Omental fat pad (tissue), 3 donors: ENCODE measurements at regions not wholly inside any gene's neighbourhood (a gene's known extent, or its start where the extent isn't known, plus 50 kb on each side); places are given as distances from the start of the nearest gene placed in this dataset.

Experiments used
- ATAC-seq: fragments of 150-250 bp; one replicate; pipeline ENCODE4 v1.9.1; 2016; ENCODE audit warnings: mild to moderate bottlenecking, moderate library complexity; ENCODE audit not compliant: low FRiP score
- DNase-seq: peaks from one replicate; pipeline ENCODE4 v3.0.0-alpha.2; 2019; ENCODE audit warnings: low spot score
- TF ChIP-seq, protein P1 (sequence below), 3 donors: fragments of 450-650 bp; IDR thresholded peaks; one replicate each; pipeline ENCODE4 v1.5.1; 2016 to 2017; ENCODE audit warnings: antibody characterized with exemption in 3 of 3, mild to moderate bottlenecking in 3 of 3, moderate library complexity in 2 of 3

- ATAC-seq (no peak), DNase-seq (no peak)
- TF ChIP-seq, protein P1, sequence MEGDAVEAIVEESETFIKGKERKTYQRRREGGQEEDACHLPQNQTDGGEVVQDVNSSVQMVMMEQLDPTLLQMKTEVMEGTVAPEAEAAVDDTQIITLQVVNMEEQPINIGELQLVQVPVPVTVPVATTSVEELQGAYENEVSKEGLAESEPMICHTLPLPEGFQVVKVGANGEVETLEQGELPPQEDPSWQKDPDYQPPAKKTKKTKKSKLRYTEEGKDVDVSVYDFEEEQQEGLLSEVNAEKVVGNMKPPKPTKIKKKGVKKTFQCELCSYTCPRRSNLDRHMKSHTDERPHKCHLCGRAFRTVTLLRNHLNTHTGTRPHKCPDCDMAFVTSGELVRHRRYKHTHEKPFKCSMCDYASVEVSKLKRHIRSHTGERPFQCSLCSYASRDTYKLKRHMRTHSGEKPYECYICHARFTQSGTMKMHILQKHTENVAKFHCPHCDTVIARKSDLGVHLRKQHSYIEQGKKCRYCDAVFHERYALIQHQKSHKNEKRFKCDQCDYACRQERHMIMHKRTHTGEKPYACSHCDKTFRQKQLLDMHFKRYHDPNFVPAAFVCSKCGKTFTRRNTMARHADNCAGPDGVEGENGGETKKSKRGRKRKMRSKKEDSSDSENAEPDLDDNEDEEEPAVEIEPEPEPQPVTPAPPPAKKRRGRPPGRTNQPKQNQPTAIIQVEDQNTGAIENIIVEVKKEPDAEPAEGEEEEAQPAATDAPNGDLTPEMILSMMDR (IDR thresholded peaks at IDR 0.05), result no peak
Observed at GRCh38 chr9:12085399-12085798, 607.8 kb upstream of the TYRP1 start.

- TF ChIP-seq, protein P1 (IDR thresholded peaks at IDR 0.05), result no peak
- ATAC-seq, result no peak
Observed at GRCh38 chr9:12091865-12092527, 601.2 kb upstream of the TYRP1 start.

GRCh38 chr9:12094046-12094445 is 599.1 kb upstream of the TYRP1 start:
- ATAC-seq, result no peak

More at GRCh38 chr9:12091865-12092527, 601.2 kb upstream of the TYRP1 start:
- DNase-seq, result no peak

DNA sequence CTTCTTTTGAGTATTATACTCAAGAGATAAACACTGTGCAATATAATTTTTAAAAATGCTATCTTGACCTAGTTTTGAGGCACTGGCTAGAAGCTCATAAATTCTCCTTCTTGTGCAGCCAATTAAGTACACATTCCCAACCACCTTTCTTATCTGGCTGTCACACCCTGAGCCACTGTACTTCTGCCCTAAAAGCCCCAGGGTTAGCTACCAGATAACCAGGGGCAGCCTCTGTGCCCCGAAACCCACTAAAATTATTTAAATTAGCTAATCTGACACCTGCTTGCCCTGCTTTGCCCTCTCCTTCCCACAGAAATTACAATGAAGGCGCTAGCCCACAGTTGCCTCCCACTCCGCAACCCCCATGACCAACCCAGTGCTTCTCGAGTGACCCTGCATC is 597.3 kb upstream of the TYRP1 start:
- no peak for ATAC-seq
- TF ChIP-seq, protein P1 (IDR thresholded peaks at IDR 0.05), result no peak

More at GRCh38 chr9:12094046-12094445, 599.1 kb upstream of the TYRP1 start:
- no peak for DNase-seq
- TF ChIP-seq, protein P1 (IDR thresholded peaks at IDR 0.05), result no peak

GRCh38 chr9:12133416-12133815 is 559.8 kb upstream of the TYRP1 start:
- DNase-seq, result no peak
- TF ChIP-seq, protein P1 (IDR thresholded peaks at IDR 0.05), result no peak
- no peak for ATAC-seq

More for the DNA sequence above, 597.3 kb upstream of the TYRP1 start:
- DNase-seq, result no peak

DNA sequence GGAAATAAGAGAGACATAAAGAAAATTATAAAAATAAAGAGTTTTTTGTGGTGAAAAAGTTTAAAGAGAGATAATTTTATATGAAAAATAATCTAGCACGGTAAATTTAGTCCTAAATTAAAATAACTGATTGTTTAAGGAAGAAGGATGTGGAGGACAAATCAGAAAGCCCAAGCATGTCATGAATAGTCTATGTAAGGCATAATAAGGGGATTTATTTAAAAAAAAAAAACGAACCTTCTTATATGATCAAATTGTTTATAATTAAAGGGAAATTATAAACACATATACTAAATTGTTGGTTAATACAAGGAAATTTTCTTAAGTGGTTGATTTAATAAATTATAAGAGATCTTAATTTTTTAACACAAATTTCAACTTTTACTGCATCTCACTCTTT is 551.8 kb upstream of the TYRP1 start:
- DNase-seq (no peak), ATAC-seq (no peak)
- TF ChIP-seq, protein P1 (IDR thresholded peaks at IDR 0.05), result no peak
